ENCODE measurements at regions not wholly inside any gene's neighbourhood (a gene's known extent, or its start where the extent isn't known, plus 50 kb on each side); places are given as distances from the start of the nearest gene placed in this dataset.

- TF ChIP-seq EP300 (IDR thresholded peaks at IDR 0.05; ENCODE audit: low read depth in 2 of 2, low read length in 2 of 2) (no peak), EP300 (CRISPR knock-in tag; IDR thresholded peaks at IDR 0.05; ENCODE audit: borderline replicate concordance) (no peak), PBX2 (CRISPR knock-in tag; IDR thresholded peaks at IDR 0.05) (no peak), ZNF24 (IDR thresholded peaks at IDR 0.05) (no peak), CHD2 (IDR thresholded peaks at IDR 0.05; ENCODE audit: low read depth, low read length) (no peak), CTCF (CRISPR knock-in tag; IDR thresholded peaks at IDR 0.05) (no peak), MTA3 (CRISPR knock-in tag; IDR thresholded peaks at IDR 0.05) (no peak), SOX6 (IDR thresholded peaks at IDR 0.05) (no peak), SOX6 (CRISPR knock-in tag; IDR thresholded peaks at IDR 0.05) (no peak)
Measured at GRCh38 chr7:149616898-149617297, 119.3 kb upstream of the ZNF746 start.

Measured in HepG2 (cell line).